Neuronal stem cell (in vitro differentiated cells): ENCODE measurements at regions not wholly inside any gene's neighbourhood (a gene's known extent, or its start where the extent isn't known, plus 50 kb on each side); places are given as distances from the start of the nearest gene placed in this dataset.
A peak's percentile ranks its signal among the peaks of the same experiment; 100 is the strongest.

Experiments
- DNase-seq: peaks from one replicate; pipeline ENCODE4 v3.0.0-alpha.2; 2013; ENCODE audit warnings: low spot score
- H2AFZ ChIP-seq: one replicate; pipeline ENCODE4 v1.6.1; 2013; ENCODE audit warnings: mild to moderate bottlenecking, low read length, inconsistent platforms
- H2AK5ac ChIP-seq: 2 replicates; pipeline ENCODE4 v1.6.1; 2013; ENCODE audit warnings: low read depth, mild to moderate bottlenecking, inconsistent platforms, low read length, moderate library complexity, mixed read lengths
- H2BK120ac ChIP-seq: 2 replicates; pipeline ENCODE4 v1.6.1; 2013; ENCODE audit warnings: low read depth, mild to moderate bottlenecking, inconsistent platforms, low read length, moderate library complexity, mixed read lengths
- H2BK12ac ChIP-seq: one replicate; pipeline ENCODE4 v1.6.1; 2013; ENCODE audit warnings: low read length, inconsistent platforms
- H2BK15ac ChIP-seq: 2 replicates; pipeline ENCODE4 v1.6.1; 2013; ENCODE audit warnings: mild to moderate bottlenecking, low read length, inconsistent platforms, mixed read lengths
- H2BK5ac ChIP-seq: one replicate; pipeline ENCODE4 v1.6.1; 2013; ENCODE audit warnings: inconsistent platforms, mild to moderate bottlenecking, low read length, moderate library complexity
- H3K14ac ChIP-seq: one replicate; pipeline ENCODE4 v1.6.1; 2013; ENCODE audit warnings: low read length, inconsistent platforms
- H3K18ac ChIP-seq: 2 replicates; pipeline ENCODE4 v1.6.1; 2013; ENCODE audit warnings: low read length, inconsistent platforms
- H3K23ac ChIP-seq: 2 replicates; pipeline ENCODE4 v1.6.1; 2013; ENCODE audit warnings: low read depth, mild to moderate bottlenecking, mixed read lengths, low read length, inconsistent platforms; ENCODE audit not compliant: poor library complexity
- H3K27ac ChIP-seq: replicated peaks from 3 replicates; pipeline ENCODE4 v1.5.1; 2013; ENCODE audit warnings: low read length, inconsistent platforms
- H3K27me3 ChIP-seq, 3 experiments: 2 replicates each; pipeline ENCODE4 v1.6.1; 2013; ENCODE audit warnings: low read length in 3 of 3, mild to moderate bottlenecking in 2 of 3, inconsistent platforms in 1 of 3, low read depth in 1 of 3, mixed read lengths in 1 of 3, moderate library complexity in 1 of 3; ENCODE audit not compliant: control insufficient read depth in 3 of 3, insufficient read depth in 3 of 3
- H3K36me3 ChIP-seq, 2 donors: replicated peaks in 1 of 2; 2 replicates each; pipeline ENCODE4 v1.6.1; 2013; ENCODE audit warnings: low read length in 2 of 2; ENCODE audit not compliant: control insufficient read depth in 2 of 2, insufficient read depth in 2 of 2
- H3K4ac ChIP-seq: 2 replicates; pipeline ENCODE4 v1.6.1; 2013; ENCODE audit warnings: inconsistent platforms, mild to moderate bottlenecking, low read length, moderate library complexity
- H3K4me1 ChIP-seq, 2 donors: 1 replicate in 1 of 2; 2 replicates in 1 of 2; pipeline ENCODE4 v1.6.1; 2013; ENCODE audit warnings: low read length in 2 of 2, low read depth in 1 of 2; ENCODE audit not compliant: control insufficient read depth in 2 of 2, insufficient read depth in 1 of 2
- H3K4me2 ChIP-seq: one replicate; pipeline ENCODE4 v1.6.1; 2013; ENCODE audit warnings: mild to moderate bottlenecking, low read length, inconsistent platforms; ENCODE audit not compliant: insufficient read depth, poor library complexity, severe bottlenecking
- H3K4me3 ChIP-seq, 2 donors: 2 replicates each; pipeline ENCODE4 v1.5.1; 2013; ENCODE audit warnings: low read length in 2 of 2, mild to moderate bottlenecking in 2 of 2, inconsistent platforms in 1 of 2, moderate library complexity in 1 of 2
- H3K79me1 ChIP-seq: one replicate; pipeline ENCODE4 v1.6.1; 2013; ENCODE audit warnings: low read depth, mild to moderate bottlenecking, inconsistent platforms, low read length, moderate library complexity
- H3K9ac ChIP-seq: one replicate; pipeline ENCODE4 v1.6.1; 2013; ENCODE audit warnings: mild to moderate bottlenecking, low read depth, low read length, inconsistent platforms; ENCODE audit not compliant: poor library complexity
- H3K9me3 ChIP-seq, 2 donors: replicated peaks in 1 of 2; 2 replicates each; pipeline versions ENCODE3 to v1.6.1; 2013; ENCODE audit warnings: low read length in 2 of 2, mild to moderate bottlenecking in 2 of 2, inconsistent platforms in 1 of 2, low read depth in 1 of 2, mixed read lengths in 1 of 2, moderate library complexity in 1 of 2; ENCODE audit not compliant: control insufficient read depth in 2 of 2, insufficient read depth in 1 of 2
- H4K8ac ChIP-seq: one replicate; pipeline ENCODE4 v1.6.1; 2013; ENCODE audit warnings: low read depth, mild to moderate bottlenecking, inconsistent platforms, low read length, moderate library complexity
- H4K91ac ChIP-seq: one replicate; pipeline ENCODE4 v1.6.1; 2013; ENCODE audit warnings: low read length, low read depth, mild to moderate bottlenecking, inconsistent platforms; ENCODE audit not compliant: poor library complexity
- WGBS, 2 donors: extraction: QIAGEN DNeasy Blood & Tissue Kit; methylation state at CpG; one replicate each; pipeline ENCODE4 v1.1.7; 2013; ENCODE audit warnings: missing lambda C conversion rate in 2 of 2, mixed read lengths in 1 of 2; ENCODE audit not compliant: insufficient read length in 2 of 2, insufficient replicate concordance in 1 of 2; ENCODE audit errors: extremely low coverage in 2 of 2; 5-methylcytosine and 5-hydroxymethylcytosine counted together

- Histone ChIP-seq H3K27ac (no peak overlapping the region), H3K4ac (no peak overlapping the region), H2BK15ac (no peak overlapping the region), H3K79me1 (no peaks in the 10 kb centered on the region), H2AK5ac (no peak overlapping the region), H3K18ac (no peak overlapping the region), H3K9ac (no peak overlapping the region), H3K27me3 (no peaks in the 10 kb centered on the region), H3K9me3 (peaks cover 0 to 2% of the 10 kb centered on the region in 2 donors), H3K4me3 (no peak overlapping the region), H2AFZ (peak overlapping the region; percentile 41), H2BK120ac (no peak overlapping the region), H4K8ac (no peak overlapping the region), H3K36me3 (no peaks in the 10 kb centered on the region), H2BK12ac (no peak overlapping the region), H3K14ac (no peak overlapping the region), H3K4me1 (peaks cover 0 to 2% of the 10 kb centered on the region in 2 donors), H3K23ac (no peak overlapping the region), H4K91ac (no peak overlapping the region), H3K4me2 (no peak overlapping the region), H2BK5ac (no peak overlapping the region)
- WGBS, 2 donors: no CpG with 5 or more reads among the region's 1 CpG
- DNase-seq: no peak
Observed at GRCh38 chr6:140857739-140858380, 1274.9 kb upstream of the GJE1 start.

GRCh38 chr6:140855520-140855919 is 1277.2 kb upstream of the GJE1 start:
- H3K4ac ChIP-seq: no peak overlapping the region
- H3K27me3 ChIP-seq: no peaks in the 10 kb centered on the region
- H3K9ac ChIP-seq: no peak overlapping the region
- H2AFZ ChIP-seq: no peak overlapping the region
- H3K23ac ChIP-seq: no peak overlapping the region
- H2BK120ac ChIP-seq: no peak overlapping the region
- no peaks in the 10 kb centered on the region for H3K79me1 ChIP-seq
- H3K18ac ChIP-seq: no peak overlapping the region
- no peak overlapping the region for H2BK5ac ChIP-seq
- H3K14ac ChIP-seq: no peak overlapping the region
- H3K4me3 ChIP-seq: no peak overlapping the region
- H2BK12ac ChIP-seq: no peak overlapping the region
- H4K91ac ChIP-seq: no peak overlapping the region
- no peak overlapping the region for H3K27ac ChIP-seq
- H3K4me2 ChIP-seq: no peak overlapping the region
- no peaks in the 10 kb centered on the region for H3K36me3 ChIP-seq
- peaks cover 0 to 2% of the 10 kb centered on the region in 2 donors for H3K4me1 ChIP-seq
- H3K9me3 ChIP-seq: no peaks in the 10 kb centered on the region
- H2BK15ac ChIP-seq: no peak overlapping the region
- DNase-seq: no peak
- no peak overlapping the region for H4K8ac ChIP-seq
- no peak overlapping the region for H2AK5ac ChIP-seq

- no CpG with 5 or more reads among the region's 1 CpG for WGBS, 2 donors
- no peak for DNase-seq
- Histone ChIP-seq H2BK12ac (no peak overlapping the region), H3K9ac (no peak overlapping the region), H2BK120ac (no peak overlapping the region), H4K8ac (no peak overlapping the region), H3K4ac (no peak overlapping the region), H3K18ac (no peak overlapping the region), H3K27ac (no peak overlapping the region), H3K36me3 (no peaks in the 10 kb centered on the region), H3K14ac (no peak overlapping the region), H3K23ac (no peak overlapping the region), H3K9me3 (no peaks in the 10 kb centered on the region), H3K79me1 (no peaks in the 10 kb centered on the region), H2AK5ac (no peak overlapping the region), H2AFZ (no peak overlapping the region), H4K91ac (no peak overlapping the region), H3K4me1 (peaks cover 0 to 2% of the 10 kb centered on the region in 2 donors), H3K27me3 (no peaks in the 10 kb centered on the region), H2BK15ac (no peak overlapping the region), H3K4me2 (no peak overlapping the region), H3K4me3 (no peak overlapping the region), H2BK5ac (no peak overlapping the region)
Observed at GRCh38 chr6:140854318-140854717, 1278.4 kb upstream of the GJE1 start.

- Histone ChIP-seq H3K4me1 (no peaks in the 10 kb centered on the region), H4K91ac (no peak overlapping the region), H3K4me2 (no peak overlapping the region), H2BK15ac (no peak overlapping the region), H3K36me3 (no peaks in the 10 kb centered on the region), H2BK12ac (no peak overlapping the region), H2BK5ac (no peak overlapping the region), H3K4ac (no peak overlapping the region), H3K4me3 (no peak overlapping the region), H3K79me1 (no peaks in the 10 kb centered on the region), H3K9me3 (no peaks in the 10 kb centered on the region), H4K8ac (no peak overlapping the region), H2AFZ (no peak overlapping the region), H2BK120ac (no peak overlapping the region), H3K27ac (no peak overlapping the region), H3K23ac (no peak overlapping the region), H3K14ac (no peak overlapping the region), H3K9ac (no peak overlapping the region), H3K18ac (no peak overlapping the region), H2AK5ac (no peak overlapping the region), H3K27me3 (no peaks in the 10 kb centered on the region)
- no peak for DNase-seq
- WGBS, 2 donors: no CpG with 5 or more reads among the region's 1 CpG
Observed at GRCh38 chr6:140850438-140850837, 1282.3 kb upstream of the GJE1 start.
